ENCODE measurements at regions not wholly inside any gene's neighbourhood (a gene's known extent, or its start where the extent isn't known, plus 50 kb on each side); places are given as distances from the start of the nearest gene placed in this dataset.
"Not testable (repeated sequence)": the region's sequence is repeated elsewhere in the genome, so short reads cannot be mapped to it uniquely, and the experiment has no call there.

DNA sequence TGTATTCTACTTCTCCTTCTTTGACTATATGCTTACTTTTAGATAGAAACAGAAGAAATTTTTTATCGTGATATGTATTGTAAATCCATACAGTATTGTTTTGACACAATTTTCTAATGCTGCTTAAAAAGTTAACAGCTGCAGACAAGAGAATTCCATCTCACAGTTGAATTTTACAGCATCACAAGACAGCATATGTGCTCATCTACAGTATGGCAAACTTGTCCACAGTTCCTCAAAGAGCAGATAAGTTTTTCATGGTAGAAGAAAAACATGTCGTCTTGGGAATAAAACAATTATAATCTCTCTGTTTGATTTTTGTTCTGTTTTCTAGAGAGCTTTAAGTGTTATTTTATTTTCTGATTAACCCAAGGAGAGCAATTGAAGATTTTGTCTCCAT, 438.5 kb upstream of the NUDT12 start:
- FAIRE-seq (no peak), DNase-seq (ENCODE audit: insufficient read length, low spot score) (no peak)

DNA sequence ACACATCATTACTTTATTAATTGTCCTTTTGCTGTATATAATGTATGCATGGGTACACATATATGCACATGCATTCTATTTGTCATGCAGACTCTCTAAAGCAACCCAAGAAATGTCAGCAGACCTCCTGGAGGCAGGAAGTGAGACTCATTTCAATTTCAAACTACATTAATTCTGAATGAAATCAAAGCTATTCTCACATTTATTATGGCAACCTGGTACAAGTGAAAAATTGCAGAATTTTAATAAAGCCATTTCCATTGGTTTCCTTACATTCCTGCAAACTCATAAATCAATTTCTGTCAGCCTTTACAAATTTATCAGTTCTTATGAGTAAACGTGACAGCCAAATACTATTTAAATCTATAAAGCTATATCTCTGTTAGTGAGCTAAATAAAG, 430.4 kb upstream of the NUDT12 start:
- FAIRE-seq (no peak), DNase-seq (ENCODE audit: insufficient read length, low spot score) (no peak)

DNA sequence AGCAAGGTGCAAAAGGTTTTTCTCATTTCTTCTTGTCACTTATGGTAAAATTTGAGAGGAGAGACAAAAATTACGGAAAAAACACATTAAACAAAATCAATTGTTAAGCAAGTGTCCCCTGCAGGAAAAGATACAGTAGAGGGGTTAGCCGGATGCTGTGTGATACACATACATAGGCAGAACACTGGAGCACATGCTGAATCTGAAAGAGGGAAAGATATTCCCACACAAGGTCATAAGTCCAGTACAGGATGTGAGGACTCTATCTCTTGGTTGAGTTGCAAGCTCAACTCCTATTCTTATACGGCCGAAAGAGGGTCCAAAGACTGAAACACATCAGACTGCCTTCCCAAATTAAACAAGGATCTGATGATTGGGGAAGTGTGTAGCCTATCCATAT, 427.5 kb upstream of the NUDT12 start:
- no peak for DNase-seq (ENCODE audit: insufficient read length, low spot score)
- FAIRE-seq, result no peak

DNA sequence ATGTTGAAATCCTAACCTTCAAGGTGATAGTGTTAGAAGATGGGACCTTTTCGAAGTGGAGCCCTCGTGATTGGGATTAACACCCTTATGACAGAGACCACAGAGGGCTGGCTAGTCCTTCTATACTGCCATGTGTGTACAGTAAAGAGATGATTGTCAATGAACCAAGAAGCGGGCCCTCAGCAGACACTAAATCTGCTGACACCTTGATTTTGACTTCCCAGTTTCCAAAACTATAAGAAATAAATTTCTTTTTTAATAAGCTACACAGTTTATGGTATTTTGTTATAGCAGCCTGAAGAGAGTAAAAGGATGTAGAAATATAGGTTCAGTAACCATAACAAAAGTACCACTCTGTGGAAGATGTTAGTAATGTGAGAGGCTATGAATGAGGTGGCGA, 419.0 kb upstream of the NUDT12 start:
- FAIRE-seq, result no peak
- DNase-seq (ENCODE audit: insufficient read length, low spot score), result no peak

DNA sequence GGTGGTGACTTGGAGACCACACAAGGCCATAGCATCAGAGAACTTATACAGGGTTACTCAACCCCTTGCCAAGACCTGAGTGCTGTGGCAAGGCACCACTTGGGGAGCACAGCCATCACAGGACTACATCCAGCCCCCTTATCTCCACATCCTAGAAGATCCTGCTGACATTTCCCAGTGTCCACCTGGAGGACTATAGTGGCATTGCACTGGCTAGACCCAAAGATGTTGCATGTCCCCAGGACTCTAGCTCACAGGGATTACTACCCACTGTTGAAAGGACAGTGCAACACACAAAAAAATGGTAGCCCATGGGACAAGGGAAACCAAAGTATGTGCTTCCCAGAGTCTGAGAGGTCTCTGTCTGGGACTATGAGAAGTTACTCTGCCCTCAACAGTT, 411.1 kb upstream of the NUDT12 start:
- FAIRE-seq (no peak), DNase-seq (ENCODE audit: insufficient read length, low spot score) (no peak)

DNA sequence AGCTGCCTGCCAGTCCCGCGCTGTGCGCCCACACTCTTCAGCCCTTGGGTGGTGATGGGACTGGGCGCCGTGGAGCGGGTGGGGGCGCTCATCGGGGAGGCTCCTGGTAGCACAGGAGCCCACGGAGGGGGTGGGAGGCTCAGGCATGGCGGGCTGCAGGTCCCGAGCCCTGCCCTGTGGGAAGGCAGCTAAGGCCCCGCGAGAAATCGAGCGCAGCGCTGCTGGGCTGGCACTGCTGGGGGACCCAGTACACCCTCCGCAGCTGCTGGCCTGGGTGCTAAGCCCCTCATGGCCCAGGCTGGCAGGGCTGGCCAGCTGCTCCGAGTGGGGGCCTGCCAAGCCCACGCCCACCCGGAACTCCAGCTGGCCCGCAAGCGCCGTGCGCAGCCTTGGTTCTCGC, 403.7 kb upstream of the NUDT12 start:
- not testable (repeated sequence) for DNase-seq (ENCODE audit: insufficient read length, low spot score); FAIRE-seq

DNA sequence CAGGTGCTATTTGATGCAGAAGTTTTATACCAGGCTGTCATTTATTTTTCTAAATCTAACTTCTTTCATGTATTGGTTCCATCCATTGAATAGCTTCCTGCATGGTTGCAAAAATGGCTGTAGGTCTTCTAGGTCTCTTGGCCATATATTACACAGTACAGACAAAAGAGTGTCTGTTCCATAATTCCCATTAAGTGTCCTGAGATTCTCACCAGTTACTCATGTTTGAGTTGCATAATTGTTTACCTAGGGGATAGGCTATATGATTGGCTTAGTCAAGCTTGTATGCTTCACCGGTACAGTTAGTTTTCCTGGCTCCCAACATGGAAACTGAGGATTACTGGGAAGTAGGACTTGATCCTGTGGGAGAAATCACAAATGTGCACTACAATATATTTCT, 399.4 kb upstream of the NUDT12 start:
- FAIRE-seq, result no peak

DNA sequence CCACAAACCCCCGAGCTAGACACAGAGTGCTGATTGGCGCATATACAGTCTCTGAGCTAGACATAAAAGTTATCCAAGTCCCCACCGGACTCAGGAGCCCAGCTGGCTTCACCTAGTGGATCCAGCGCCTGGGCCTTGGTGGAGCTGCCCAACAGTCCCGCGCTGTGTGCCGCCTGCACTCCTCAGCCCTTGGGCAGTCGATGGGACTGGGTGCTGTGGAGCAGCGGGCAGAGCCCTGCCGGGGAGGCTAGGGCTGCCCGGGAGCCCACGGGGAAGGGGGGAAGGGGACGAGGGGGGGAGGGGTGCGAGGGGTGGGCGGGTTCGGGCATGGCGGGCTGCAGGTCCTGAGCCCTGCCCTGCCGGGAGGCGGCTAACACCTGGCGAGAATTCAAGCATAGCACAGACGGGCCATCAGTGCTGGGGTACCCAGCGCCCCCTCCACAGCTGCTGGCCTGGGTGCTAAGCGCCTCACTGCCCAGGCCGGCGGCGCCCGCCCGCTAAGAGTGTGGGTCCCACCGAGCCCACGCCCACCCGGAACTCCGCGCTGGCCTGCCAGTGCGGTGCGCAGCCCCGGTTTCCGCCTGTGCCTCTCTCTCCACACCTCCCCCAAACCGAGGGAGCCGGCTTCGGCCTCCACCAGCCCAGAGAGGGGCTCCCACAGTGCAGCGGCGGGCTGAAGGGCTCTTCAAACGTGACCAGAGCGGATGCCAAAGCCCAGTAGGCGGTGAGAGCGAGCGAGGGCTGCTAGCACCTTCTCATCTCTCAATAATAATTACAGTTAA, 391.2 kb upstream of the NUDT12 start:
- DNase-seq (ENCODE audit: insufficient read length, low spot score) (no peak), FAIRE-seq (no peak)

More for the DNA sequence above, 399.4 kb upstream of the NUDT12 start:
- no peak for DNase-seq (ENCODE audit: insufficient read length, low spot score)

DNA sequence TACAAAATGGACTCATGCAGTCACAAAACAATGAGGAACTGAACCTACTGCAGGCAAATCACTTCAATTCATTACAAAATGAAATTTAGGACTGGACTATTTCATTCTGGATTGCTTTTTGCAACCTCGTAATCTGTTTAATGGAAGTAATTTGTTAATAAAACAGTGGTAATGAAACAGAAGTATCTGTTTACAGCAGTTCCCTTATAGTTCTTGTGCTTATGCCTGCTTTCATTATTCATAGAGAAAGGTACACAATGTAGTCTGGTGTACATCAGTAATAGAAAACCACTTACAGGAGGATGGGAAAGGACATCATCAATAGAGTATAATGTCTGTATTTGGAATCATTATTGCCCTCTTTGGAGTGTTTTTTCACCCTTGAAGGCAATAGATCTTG, 389.2 kb upstream of the NUDT12 start:
- no peak for FAIRE-seq
- DNase-seq (ENCODE audit: insufficient read length, low spot score), result no peak

DNA sequence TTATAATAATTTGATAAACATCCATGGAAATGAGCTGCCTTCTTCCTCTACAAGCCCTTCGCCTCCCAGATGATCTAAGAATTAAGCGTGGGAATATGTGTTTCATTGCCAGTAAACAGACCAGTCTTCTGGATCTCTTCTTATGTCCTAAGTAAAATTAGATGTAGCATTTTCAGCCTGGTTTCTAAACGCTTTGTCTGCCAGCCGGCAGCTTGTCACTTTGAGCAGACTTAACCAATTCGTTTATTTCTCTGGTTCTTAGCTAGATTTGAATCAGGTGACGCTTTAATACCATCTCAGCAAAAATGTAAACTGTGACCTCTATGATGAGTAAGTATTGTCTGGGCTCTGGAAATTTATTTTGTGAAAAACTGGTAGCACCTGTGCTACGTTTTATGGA, 380.6 kb upstream of the NUDT12 start:
- FAIRE-seq (no peak), DNase-seq (ENCODE audit: insufficient read length, low spot score) (no peak)

DNA sequence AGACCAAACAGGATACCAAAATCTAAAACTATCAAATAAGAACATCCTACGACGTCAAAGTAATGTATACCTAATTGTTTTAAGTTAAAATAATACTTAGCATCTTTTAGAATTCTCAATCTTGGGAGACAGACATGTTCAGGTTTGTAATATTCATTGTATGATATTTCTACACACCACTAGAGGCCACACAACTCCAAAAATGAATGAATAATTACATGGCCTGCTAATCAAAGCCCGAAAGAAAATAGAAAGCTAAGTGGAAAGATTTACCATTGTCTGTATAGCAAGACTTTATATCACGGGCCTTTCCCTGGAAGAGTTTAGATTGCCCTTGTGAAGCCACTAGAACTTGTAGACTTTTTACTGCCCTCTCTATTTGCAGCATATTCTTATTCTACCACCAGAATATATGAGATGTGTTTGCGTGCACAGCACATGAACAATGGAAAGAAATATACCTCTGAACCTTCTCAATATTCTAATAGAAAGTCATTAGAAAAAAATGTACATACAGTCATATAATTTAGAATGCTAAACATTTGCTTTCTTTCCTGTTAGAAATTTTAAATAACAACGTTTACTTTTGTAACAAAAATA, 380.1 kb upstream of the NUDT12 start:
- FAIRE-seq (no peak), DNase-seq (ENCODE audit: insufficient read length, low spot score) (no peak)

DNA sequence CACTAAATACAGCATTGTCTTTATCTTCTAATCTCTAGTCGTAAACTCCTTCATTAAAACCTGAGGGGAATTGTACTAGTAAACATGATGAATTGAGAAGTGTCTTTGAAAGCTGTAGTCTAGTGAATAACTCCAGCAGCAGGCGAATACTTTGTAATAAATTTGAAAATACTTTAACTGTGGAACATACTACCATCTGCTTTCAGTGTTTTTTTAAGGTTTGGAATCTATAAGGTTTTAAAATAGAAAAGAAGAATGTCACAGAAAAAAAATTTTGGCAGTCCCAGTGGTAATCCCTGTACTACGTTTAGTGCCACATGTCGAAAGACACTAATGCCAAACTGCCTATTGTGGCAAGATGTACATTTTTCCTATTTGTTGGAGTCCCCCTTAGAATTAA, 379.0 kb upstream of the NUDT12 start:
- DNase-seq (ENCODE audit: insufficient read length, low spot score), result no peak
- no peak for FAIRE-seq

DNA sequence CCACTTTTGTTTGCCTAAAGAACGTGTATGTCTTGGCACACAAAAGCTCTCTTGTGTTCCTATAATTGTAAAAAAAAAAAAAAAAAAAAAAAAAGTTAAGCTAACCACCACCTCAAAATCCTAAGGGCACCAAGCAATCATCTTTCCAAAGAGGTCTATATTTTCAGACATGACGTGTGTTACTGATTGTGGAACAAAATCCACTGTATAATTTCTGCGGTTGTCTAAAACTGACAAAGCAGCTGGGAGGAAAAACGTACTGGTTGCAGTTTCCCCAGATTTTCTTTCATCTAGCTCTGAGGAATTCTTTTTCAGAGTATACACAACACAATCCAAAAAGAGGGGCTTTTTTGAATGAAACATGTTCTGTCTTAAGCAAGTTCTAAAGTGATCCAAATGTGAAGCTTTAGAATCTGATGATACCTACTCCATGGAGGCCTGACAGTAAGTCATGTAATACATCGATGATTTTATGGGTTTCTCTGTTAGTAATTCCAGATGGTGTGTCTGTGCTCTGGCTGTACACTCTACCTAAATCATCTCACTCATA, 375.6 kb upstream of the NUDT12 start:
- FAIRE-seq (no peak), DNase-seq (ENCODE audit: insufficient read length, low spot score) (no peak)

DNA sequence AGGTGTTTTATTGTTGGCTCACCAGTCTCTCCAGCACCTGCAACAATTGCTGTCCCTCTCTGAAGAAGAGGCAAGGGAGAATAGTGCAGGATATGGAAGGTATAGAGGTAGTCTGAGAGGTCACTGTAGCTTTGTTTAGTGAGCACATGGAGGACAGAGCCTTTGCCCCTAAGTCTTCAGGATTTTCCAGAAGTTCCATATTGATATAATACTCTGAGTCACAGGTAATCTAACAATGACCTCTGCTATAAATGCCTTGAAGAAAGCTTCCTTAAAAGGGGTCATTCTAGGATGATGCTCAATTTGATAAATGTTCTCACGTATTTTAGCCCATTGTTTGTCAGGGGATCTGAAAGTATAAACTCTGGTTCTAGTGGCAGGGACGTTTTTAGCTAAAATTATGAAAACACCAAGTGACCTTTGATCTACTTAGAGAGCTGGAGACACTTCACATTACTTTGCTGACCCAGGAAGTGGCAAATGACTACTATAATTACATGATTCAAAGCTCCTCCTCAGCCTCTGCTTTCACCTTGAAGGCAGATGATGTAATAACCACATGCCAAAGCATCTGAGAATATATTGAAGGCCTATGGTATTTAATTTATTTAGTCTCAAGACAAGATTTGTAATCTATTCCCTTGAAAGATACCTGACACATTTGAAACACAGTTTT, 366.9 kb upstream of the NUDT12 start:
- DNase-seq (ENCODE audit: insufficient read length, low spot score) (no peak), FAIRE-seq (no peak)

DNA sequence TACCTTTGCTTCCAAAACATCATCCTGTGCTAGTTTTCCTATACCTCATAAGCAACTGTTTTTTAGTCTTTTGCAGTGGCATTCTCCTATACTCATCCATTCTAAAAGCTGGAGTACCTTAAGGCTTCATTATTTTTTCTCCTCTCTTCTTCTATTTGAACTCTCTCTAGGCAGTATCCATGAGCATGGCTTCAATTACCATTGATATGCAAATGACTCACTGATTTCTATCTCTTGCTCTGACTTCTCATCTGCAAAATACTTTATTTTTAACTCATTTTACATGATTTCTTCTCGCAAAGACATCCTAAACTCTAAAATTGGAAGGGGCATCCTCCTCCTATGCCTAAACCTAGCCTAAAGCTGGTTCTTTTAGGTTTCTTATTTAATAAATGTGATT, 365.1 kb upstream of the NUDT12 start:
- no peak for FAIRE-seq
- DNase-seq (ENCODE audit: insufficient read length, low spot score), result no peak

DNA sequence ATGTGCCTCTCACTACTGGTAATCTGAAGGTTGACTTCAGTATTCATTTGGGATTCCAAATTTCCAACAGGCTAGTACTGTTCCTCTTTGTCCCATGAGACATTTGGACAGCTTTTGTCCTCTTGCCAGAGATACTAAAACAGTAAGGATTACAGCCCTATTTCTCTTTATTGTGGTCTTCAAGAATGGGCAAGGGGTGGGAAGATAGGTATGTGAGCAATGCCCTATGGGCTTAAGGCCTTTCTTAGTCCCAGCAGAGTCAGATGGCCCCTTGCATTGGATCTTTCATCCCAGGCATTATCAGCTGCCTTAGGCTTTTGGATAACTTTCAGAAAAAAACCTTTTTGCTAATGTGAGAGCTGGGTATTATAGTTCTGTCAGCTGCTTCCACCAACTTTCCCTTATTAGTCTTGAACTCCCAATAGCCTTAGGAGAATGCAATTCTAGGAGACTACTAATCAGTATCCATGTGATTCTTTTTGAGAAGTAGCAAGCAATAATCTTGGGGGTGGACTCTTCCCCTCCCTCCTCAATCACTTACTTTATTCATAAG, 361.1 kb upstream of the NUDT12 start:
- DNase-seq (ENCODE audit: insufficient read length, low spot score) (no peak), FAIRE-seq (no peak)

DNA sequence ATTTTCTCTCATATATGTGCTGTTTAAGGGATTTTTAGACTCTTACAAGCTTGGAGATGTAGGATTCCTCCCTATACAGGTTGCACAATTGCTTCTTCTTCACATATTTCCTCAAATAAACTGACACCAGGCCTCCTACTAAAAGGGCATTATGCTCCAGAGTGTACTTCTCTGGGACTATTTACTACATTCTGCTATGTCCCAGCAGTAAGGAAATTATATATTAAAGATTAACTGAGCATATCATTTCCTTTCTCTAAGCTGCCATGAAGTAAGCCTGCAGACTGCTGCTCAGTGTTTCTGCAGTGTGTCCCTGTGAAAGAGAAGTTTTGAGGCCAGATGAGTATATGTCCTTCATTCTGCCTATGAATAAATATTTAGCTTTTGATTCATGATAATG, 356.9 kb upstream of the NUDT12 start:
- DNase-seq (ENCODE audit: insufficient read length, low spot score), result no peak
- no peak for FAIRE-seq

DNA sequence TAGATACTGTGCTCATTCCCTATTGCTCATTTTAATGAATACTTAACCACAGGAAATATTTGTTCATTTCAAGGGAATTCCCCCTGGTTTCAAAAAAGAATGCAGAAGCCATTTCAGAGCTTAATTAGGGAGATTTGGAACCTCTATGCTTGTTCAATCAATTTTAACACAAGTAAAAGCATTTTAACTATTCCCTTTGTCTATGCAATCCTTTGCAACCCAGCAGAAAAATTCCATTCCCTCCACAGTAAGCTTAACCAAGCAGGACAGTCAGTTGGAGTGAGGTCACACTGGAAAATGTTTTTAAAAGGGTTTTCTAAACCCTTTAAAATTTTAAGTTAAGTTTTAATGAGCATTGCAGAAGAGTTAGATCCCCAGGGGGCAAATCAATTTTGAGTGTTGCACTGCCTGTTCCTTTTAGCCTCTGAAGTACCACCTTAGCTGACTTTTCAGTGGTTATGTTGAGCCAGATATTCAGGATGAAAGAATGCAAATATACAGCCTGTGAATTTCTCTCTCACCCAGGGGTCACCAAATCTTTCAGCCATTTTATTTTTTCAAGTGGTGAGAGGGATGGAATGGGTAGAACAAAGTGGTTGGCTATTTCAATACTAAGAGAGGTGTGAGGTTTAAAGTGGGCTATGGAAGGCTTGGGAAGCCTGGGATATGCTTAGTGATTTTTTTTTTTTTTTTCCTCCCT, 356.2 kb upstream of the NUDT12 start:
- FAIRE-seq, result no peak

DNA sequence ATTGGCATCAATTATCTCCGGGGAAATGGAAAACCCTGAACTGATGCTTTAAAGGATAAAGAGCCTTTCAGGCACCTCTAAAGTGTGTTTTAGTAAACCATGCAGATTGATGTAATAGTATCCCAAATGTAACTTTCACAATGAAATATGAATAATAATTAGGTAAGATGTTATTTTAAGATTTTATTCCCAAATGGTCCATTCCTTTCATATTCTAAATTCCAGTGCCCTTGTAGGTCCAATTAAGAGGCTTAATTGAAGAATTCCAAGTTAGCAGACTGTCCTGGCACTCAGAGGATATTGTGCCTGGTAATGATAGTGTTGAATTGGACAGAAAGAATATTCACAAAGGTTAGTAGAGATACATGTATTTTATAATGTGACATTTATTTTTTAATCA, 352.5 kb upstream of the NUDT12 start:
- no peak for FAIRE-seq
- no peak for DNase-seq (ENCODE audit: insufficient read length, low spot score)

More for the DNA sequence above, 356.2 kb upstream of the NUDT12 start:
- DNase-seq (ENCODE audit: insufficient read length, low spot score), result no peak

DNA sequence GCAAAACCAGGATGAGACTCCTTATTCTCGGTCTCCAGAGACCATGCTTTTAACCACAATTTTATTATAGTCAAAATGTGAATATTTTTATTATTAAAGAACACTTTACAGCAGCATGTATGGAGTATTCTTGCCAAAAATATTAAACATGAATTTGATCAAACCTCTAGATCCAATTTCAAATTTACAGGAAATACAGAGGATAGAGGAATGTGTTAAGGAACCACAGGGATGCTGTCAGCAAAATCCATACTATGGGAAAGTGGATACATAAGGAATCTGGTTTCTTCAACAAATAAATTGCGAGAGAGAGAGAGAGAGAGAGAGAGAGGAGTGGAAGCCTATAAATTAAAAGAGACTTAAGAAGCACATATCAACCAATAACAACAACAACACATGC, 348.2 kb upstream of the NUDT12 start:
- DNase-seq (ENCODE audit: insufficient read length, low spot score), result no peak
- no peak for FAIRE-seq

DNA sequence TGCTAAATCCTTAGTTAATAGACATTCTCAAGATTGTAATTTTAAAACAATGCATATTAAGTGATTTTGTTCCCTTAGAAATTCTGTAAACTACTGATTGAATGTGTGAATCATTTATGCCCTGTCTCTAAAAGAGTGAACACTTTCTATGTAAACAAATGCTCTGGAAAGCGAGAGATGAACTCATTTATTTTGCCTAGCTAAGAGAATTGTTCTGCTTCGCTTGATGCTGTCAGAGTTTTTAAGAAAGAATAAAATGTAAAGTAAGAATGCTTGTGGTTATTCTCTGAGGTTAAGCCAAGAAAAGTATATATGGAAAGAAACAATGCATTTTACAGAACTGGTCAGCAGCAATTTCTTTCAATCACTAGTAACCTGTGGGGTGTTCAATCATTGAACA, 347.4 kb upstream of the NUDT12 start:
- DNase-seq (ENCODE audit: insufficient read length, low spot score), result no peak

More for the DNA sequence above, 347.4 kb upstream of the NUDT12 start:
- no peak for FAIRE-seq
